K562 (cell line): ENCODE measurements at regions not wholly inside any gene's neighbourhood (a gene's known extent, or its start where the extent isn't known, plus 50 kb on each side); places are given as distances from the start of the nearest gene placed in this dataset.

ENCODE experiments used
- RB1 ChIP-seq: fragments of 450-650 bp; IDR thresholded peaks from 2 replicates; pipeline ENCODE4 v1.6.1; 2017; ENCODE audit warnings: low read depth, mild to moderate bottlenecking
- TF ChIP-seq, protein P1 (sequence below): fragments of 450-650 bp; IDR thresholded peaks from 2 replicates; pipeline ENCODE4 v1.6.1; 2017; ENCODE audit warnings: antibody characterized with exemption, mild to moderate bottlenecking
- TF ChIP-seq, protein P2 (sequence below), 2 experiments: fragments of 450-650 bp; IDR thresholded peaks; 2 replicates each; pipeline ENCODE4 v1.6.1; 2018; ENCODE audit warnings: mild to moderate bottlenecking in 2 of 2, low read depth in 1 of 2; ENCODE audit not compliant: partially characterized antibody in 2 of 2

DNA sequence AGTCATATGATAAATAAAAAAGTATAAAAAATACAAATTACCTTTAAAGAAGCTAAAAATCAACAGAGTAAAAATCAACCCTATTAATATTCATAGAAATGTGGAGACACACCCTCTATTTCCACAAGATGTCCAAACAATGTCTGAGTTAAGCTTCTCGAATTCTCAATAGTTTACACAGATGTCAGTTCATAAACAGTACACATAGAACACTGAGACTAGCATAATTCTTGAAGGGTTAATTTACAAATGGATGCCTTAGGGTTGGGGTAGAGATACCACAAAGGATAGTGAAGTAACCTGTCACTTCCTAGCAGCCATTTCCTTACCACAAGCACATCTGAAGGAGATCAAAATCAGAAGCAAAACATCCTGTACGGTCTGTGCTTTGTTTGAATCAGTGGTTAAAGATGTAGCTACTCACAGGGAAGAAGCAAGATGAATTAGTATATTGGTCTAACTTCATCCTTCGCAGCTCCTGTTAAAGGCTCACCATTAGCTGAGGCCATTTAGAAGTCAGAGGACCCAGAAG is 2393.9 kb downstream of the ARAP2 start (continued):
- TF ChIP-seq, protein P1, sequence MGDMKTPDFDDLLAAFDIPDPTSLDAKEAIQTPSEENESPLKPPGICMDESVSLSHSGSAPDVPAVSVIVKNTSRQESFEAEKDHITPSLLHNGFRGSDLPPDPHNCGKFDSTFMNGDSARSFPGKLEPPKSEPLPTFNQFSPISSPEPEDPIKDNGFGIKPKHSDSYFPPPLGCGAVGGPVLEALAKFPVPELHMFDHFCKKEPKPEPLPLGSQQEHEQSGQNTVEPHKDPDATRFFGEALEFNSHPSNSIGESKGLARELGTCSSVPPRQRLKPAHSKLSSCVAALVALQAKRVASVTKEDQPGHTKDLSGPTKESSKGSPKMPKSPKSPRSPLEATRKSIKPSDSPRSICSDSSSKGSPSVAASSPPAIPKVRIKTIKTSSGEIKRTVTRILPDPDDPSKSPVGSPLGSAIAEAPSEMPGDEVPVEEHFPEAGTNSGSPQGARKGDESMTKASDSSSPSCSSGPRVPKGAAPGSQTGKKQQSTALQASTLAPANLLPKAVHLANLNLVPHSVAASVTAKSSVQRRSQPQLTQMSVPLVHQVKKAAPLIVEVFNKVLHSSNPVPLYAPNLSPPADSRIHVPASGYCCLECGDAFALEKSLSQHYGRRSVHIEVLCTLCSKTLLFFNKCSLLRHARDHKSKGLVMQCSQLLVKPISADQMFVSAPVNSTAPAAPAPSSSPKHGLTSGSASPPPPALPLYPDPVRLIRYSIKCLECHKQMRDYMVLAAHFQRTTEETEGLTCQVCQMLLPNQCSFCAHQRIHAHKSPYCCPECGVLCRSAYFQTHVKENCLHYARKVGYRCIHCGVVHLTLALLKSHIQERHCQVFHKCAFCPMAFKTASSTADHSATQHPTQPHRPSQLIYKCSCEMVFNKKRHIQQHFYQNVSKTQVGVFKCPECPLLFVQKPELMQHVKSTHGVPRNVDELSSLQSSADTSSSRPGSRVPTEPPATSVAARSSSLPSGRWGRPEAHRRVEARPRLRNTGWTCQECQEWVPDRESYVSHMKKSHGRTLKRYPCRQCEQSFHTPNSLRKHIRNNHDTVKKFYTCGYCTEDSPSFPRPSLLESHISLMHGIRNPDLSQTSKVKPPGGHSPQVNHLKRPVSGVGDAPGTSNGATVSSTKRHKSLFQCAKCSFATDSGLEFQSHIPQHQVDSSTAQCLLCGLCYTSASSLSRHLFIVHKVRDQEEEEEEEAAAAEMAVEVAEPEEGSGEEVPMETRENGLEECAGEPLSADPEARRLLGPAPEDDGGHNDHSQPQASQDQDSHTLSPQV = no peak
- TF ChIP-seq, protein P2, sequence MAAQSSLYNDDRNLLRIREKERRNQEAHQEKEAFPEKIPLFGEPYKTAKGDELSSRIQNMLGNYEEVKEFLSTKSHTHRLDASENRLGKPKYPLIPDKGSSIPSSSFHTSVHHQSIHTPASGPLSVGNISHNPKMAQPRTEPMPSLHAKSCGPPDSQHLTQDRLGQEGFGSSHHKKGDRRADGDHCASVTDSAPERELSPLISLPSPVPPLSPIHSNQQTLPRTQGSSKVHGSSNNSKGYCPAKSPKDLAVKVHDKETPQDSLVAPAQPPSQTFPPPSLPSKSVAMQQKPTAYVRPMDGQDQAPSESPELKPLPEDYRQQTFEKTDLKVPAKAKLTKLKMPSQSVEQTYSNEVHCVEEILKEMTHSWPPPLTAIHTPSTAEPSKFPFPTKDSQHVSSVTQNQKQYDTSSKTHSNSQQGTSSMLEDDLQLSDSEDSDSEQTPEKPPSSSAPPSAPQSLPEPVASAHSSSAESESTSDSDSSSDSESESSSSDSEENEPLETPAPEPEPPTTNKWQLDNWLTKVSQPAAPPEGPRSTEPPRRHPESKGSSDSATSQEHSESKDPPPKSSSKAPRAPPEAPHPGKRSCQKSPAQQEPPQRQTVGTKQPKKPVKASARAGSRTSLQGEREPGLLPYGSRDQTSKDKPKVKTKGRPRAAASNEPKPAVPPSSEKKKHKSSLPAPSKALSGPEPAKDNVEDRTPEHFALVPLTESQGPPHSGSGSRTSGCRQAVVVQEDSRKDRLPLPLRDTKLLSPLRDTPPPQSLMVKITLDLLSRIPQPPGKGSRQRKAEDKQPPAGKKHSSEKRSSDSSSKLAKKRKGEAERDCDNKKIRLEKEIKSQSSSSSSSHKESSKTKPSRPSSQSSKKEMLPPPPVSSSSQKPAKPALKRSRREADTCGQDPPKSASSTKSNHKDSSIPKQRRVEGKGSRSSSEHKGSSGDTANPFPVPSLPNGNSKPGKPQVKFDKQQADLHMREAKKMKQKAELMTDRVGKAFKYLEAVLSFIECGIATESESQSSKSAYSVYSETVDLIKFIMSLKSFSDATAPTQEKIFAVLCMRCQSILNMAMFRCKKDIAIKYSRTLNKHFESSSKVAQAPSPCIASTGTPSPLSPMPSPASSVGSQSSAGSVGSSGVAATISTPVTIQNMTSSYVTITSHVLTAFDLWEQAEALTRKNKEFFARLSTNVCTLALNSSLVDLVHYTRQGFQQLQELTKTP (IDR thresholded peaks at IDR 0.05; ENCODE audit: low read depth in 1 of 2, partially characterized antibody in 2 of 2) = no peak
- TF ChIP-seq RB1 = no peak
